Epithelial cell of proximal tubule (primary cell): ENCODE measurements at regions not wholly inside any gene's neighbourhood (a gene's known extent, or its start where the extent isn't known, plus 50 kb on each side); places are given as distances from the start of the nearest gene placed in this dataset.

Experiments used
- DNase-seq: peaks from one replicate; pipeline ENCODE4 v3.0.0-alpha.2; 2011; ENCODE audit warnings: low read depth
- H3K4me3 ChIP-seq: 2 replicates; pipeline ENCODE4 v1.5.1; 2011; ENCODE audit warnings: low read depth, mild to moderate bottlenecking, low read length
- CTCF ChIP-seq: conservative IDR thresholded peaks from 2 replicates; pipeline ENCODE4 v1.5.1; 2012; ENCODE audit warnings: low read depth, mild to moderate bottlenecking, low read length

GRCh38 chr1:67615886-67616285 lies 69.1 kb upstream of the GADD45A start:
- no peak overlapping the region for H3K4me3 ChIP-seq
- DNase-seq: no peak
- no peak for TF ChIP-seq CTCF

DNA sequence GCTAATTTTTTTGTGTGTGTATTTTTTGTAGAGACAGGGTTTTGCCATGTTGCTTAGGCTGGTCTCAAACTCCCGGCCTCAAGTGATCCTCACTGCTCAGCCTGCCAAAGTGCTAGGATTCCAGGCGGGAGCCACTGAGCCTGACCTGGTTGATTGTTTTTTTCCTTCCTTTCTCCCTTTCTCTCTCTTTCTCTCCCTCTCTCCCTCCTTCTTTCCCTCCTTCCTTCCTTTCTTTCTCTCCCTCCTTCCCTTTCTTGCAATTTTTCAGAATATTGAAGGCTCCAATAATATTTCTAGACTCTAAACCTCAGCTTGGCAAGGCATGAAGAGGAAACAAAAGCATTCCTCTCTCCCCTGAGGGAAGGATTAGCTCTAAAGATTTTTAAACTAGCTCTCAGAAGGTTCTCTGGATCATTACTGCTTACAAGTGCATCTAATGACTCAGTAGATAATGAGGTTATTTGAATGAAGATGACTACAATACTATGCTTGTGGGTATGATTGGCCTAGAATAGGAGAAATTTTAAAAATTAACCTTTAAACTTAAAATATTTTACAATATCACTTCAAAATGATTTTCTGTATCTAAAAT lies 68.5 kb upstream of the GADD45A start:
- no peak overlapping the region for H3K4me3 ChIP-seq
- TF ChIP-seq CTCF: no peak
- no peak for DNase-seq

GRCh38 chr1:67618285-67619018 lies 66.5 kb upstream of the GADD45A start:
- DNase-seq: no peak
- no peak overlapping the region for H3K4me3 ChIP-seq
- no peak for TF ChIP-seq CTCF

DNA sequence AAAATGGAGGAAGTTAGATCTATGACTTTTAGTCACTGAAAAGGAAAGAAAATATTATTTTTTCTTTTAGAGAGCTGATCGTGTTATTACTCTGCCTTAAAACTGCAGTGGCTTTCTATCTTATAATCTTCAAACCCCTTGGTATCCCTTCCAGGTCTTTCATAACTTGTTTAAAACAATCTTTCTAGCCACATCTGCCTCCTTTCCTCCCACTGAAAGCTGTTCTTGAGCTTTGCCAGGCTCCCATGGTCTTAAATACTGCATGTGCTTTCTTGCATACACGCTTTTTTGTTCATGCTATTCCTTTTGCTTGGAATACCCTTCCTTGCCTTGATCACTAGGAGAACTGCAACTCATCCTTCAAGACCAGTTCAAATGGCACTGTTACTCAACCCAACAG lies 65.9 kb upstream of the GADD45A start:
- no peak for DNase-seq
- no peak overlapping the region for H3K4me3 ChIP-seq
- TF ChIP-seq CTCF: no peak

- no peak for TF ChIP-seq CTCF
- DNase-seq: no peak
- no peak overlapping the region for H3K4me3 ChIP-seq
These were observed 61.1 kb upstream of the GADD45A start for GRCh38 chr1:67623906-67624305.

DNA sequence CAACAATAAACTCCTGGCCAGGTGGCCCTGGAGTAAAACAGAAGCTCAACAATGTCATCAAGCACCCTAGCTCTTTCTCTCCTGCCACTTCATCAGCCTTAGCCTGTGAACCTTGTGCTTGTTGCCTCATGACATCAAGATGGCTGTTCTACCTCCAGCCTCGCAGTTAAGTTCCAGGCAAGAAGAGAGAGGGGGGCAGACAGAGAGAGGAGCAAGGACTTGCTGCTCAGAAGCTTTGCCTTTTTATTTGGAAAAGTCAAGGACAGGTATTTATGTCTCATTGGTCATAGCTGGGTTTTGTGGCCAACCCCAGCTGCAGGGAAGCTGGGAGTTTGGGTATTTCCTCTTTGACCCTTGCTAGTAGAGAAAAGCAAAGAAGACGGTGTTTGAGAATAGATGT lies 60.3 kb upstream of the GADD45A start:
- no peak for TF ChIP-seq CTCF
- DNase-seq: no peak
- no peak overlapping the region for H3K4me3 ChIP-seq
